ENCODE measurements at regions not wholly inside any gene's neighbourhood (a gene's known extent, or its start where the extent isn't known, plus 50 kb on each side); places are given as distances from the start of the nearest gene placed in this dataset.

- intact Hi-C loops (cut with micrococcal nuclease; ENCODE audit: unreplicated experiment) (no loop called here), in situ Hi-C loops (cut with MboI) (no loop called here)
- no TSS peak for BruUV-seq (replicated peaks)
- H3K27ac ChIP-seq (ENCODE audit: control insufficient read depth, insufficient read depth): no peak overlapping the region
- FAIRE-seq (no peak), ATAC-seq (no peak), DNase-seq (ENCODE audit: low read depth, low spot score) (no peak)
- no peaks in the 10 kb centered on the region for H3K27me3 ChIP-seq (replicated peaks in 1 of 2; ENCODE audit: control insufficient read depth in 2 of 2, insufficient read depth in 2 of 2, low read length in 1 of 2)
- H3K9me3 ChIP-seq (replicated peaks; ENCODE audit: control insufficient read depth, insufficient read depth, low read length): no peaks in the 10 kb centered on the region
- ChIA-PET RAD21 (ENCODE audit: unreplicated experiment) (no interaction called here), SMC1A (ENCODE audit: uncharacterized antibody, unreplicated experiment) (interaction anchor here (1.2 kb wide), 1 partner anchor 18 kb away, joined by 4 read pairs; no protein-coding TSS in a partner anchor), POLR2A (no interaction called here), CTCF (no interaction called here)
- no peak overlapping the region for H3K4me3 ChIP-seq
- no peaks in the 10 kb centered on the region for H4K20me1 ChIP-seq (ENCODE audit: control insufficient read depth, insufficient read depth)
- H3K9ac ChIP-seq (ENCODE audit: control insufficient read depth, insufficient read depth, low read length): no peak overlapping the region
- H3K4me1 ChIP-seq (ENCODE audit: control insufficient read depth, insufficient read depth, low read length): no peaks in the 10 kb centered on the region
- no peak overlapping the region for H2AFZ ChIP-seq (ENCODE audit: control insufficient read depth, low read depth, low read length)
- WGBS (ENCODE audit: insufficient coverage, insufficient replicate concordance, low lambda C conversion rate, missing lambda C conversion rate): 0% methylated on average over 1 of the region's 1 CpG
- no peaks in the 10 kb centered on the region for H3K79me2 ChIP-seq (ENCODE audit: control insufficient read depth, insufficient read depth, low read length)
- no peak for TF ChIP-seq SP1 (IDR thresholded peaks at IDR 0.05; ENCODE audit: low read depth, low read length)
- no peak for TF ChIP-seq RELA (IDR thresholded peaks at IDR 0.05; ENCODE audit: borderline replicate concordance, partially characterized antibody)
- TF ChIP-seq ZNF274 (IDR thresholded peaks at IDR 0.05; ENCODE audit: insufficient read depth, insufficient read length): no peak
- TF ChIP-seq ZBTB11 (CRISPR knock-in tag; IDR thresholded peaks at IDR 0.05): no peak
- no peak for TF ChIP-seq KAT2A (conservative IDR thresholded peaks at IDR 0.05; ENCODE audit: control insufficient read depth, low read depth, low read length)
- TF ChIP-seq NFYA (IDR thresholded peaks at IDR 0.05; ENCODE audit: borderline replicate concordance, low read depth, low read length): no peak
- no peak for TF ChIP-seq SREBF1 (IDR thresholded peaks at IDR 0.05; ENCODE audit: low read length)
- no peak for TF ChIP-seq ATF7 (IDR thresholded peaks at IDR 0.05; ENCODE audit: low read depth)
- no peak for TF ChIP-seq PAX5 (IDR thresholded peaks at IDR 0.05; ENCODE audit: borderline replicate concordance, low read depth, low read length)
- TF ChIP-seq NFIC (IDR thresholded peaks at IDR 0.05; ENCODE audit: low read depth, low read length): no peak
- TF ChIP-seq ZBTB4 (CRISPR knock-in tag; IDR thresholded peaks at IDR 0.05): no peak
- TF ChIP-seq KLF5 (IDR thresholded peaks at IDR 0.05; ENCODE audit: partially characterized antibody): no peak
- no peak overlapping the region for H3K4me2 ChIP-seq (ENCODE audit: control insufficient read depth, insufficient read depth)
- H3K36me3 ChIP-seq (ENCODE audit: control insufficient read depth in 2 of 2, insufficient read depth in 2 of 2, low read length in 1 of 2): no peaks in the 10 kb centered on the region
Measured at GRCh38 chr4:57655342-57655741, 545.2 kb upstream of the IGFBP7 start.

All from GM12878 (cell line).